ENCODE measurements at regions not wholly inside any gene's neighbourhood (a gene's known extent, or its start where the extent isn't known, plus 50 kb on each side); places are given as distances from the start of the nearest gene placed in this dataset.

GRCh38 chr17:17422641-17423040 is 54.2 kb upstream of the MED9 start:
- no peak for TF ChIP-seq CTCF (IDR thresholded peaks at IDR 0.05)
- TF ChIP-seq POLR2A (IDR thresholded peaks at IDR 0.05): no peak
